ENCODE measurements at regions not wholly inside any gene's neighbourhood (a gene's known extent, or its start where the extent isn't known, plus 50 kb on each side); places are given as distances from the start of the nearest gene placed in this dataset.

- no peak for TF ChIP-seq CTCF (IDR thresholded peaks at IDR 0.05)
- TF ChIP-seq POLR2A (IDR thresholded peaks at IDR 0.05), result no peak
Measured at GRCh38 chr5:167753725-167754490, 537.5 kb upstream of the WWC1 start.

All from thyroid gland (tissue), 4 donors.